ENCODE measurements at regions not wholly inside any gene's neighbourhood (a gene's known extent, or its start where the extent isn't known, plus 50 kb on each side); places are given as distances from the start of the nearest gene placed in this dataset.

DNA sequence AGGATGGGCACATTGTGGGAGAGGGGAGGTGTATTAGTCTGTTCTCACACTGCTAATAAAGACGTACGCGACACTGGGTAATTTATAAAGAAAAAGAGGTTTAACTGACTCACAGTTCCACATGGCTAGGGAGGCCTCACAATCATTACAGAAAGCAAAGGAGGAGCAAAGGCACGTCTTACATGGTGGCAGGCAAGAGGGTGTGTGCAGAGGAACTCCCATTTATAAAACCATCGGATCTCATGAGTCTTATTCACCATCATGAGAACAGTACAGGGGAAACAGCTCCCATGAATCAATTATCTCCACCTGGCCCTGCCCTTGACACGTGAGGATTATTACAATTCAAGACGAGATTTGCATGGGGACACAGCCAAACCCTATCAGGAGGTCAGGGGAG is 266.7 kb downstream of the HAUS1 start:
- DNase-seq (ENCODE audit: low read depth): no peak
- TF ChIP-seq MYC (IDR thresholded peaks at IDR 0.05; ENCODE audit: low read depth, low read length) (no peak), POLR2A (IDR thresholded peaks at IDR 0.05; ENCODE audit: extremely low read depth, insufficient read length) (no peak)
- TF ChIP-seq, protein P1, sequence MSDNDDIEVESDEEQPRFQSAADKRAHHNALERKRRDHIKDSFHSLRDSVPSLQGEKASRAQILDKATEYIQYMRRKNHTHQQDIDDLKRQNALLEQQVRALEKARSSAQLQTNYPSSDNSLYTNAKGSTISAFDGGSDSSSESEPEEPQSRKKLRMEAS (IDR thresholded peaks at IDR 0.05; ENCODE audit: low read depth, low read length): no peak
- TF ChIP-seq, protein P2, sequence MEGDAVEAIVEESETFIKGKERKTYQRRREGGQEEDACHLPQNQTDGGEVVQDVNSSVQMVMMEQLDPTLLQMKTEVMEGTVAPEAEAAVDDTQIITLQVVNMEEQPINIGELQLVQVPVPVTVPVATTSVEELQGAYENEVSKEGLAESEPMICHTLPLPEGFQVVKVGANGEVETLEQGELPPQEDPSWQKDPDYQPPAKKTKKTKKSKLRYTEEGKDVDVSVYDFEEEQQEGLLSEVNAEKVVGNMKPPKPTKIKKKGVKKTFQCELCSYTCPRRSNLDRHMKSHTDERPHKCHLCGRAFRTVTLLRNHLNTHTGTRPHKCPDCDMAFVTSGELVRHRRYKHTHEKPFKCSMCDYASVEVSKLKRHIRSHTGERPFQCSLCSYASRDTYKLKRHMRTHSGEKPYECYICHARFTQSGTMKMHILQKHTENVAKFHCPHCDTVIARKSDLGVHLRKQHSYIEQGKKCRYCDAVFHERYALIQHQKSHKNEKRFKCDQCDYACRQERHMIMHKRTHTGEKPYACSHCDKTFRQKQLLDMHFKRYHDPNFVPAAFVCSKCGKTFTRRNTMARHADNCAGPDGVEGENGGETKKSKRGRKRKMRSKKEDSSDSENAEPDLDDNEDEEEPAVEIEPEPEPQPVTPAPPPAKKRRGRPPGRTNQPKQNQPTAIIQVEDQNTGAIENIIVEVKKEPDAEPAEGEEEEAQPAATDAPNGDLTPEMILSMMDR (IDR thresholded peaks at IDR 0.05; ENCODE audit: low read depth, low read length): no peak
- H3K4me3 ChIP-seq (ENCODE audit: low read depth, low read length): no peak overlapping the region

- DNase-seq (ENCODE audit: low read depth): peak; percentile 66
- no peak overlapping the region for H3K4me3 ChIP-seq (ENCODE audit: low read depth, low read length)
- TF ChIP-seq POLR2A (IDR thresholded peaks at IDR 0.05; ENCODE audit: extremely low read depth, insufficient read length): no peak
- TF ChIP-seq, protein P1 (IDR thresholded peaks at IDR 0.05; ENCODE audit: low read depth, low read length): no peak
- TF ChIP-seq, protein P2 (IDR thresholded peaks at IDR 0.05; ENCODE audit: low read depth, low read length): no peak
- no peak for TF ChIP-seq MYC (IDR thresholded peaks at IDR 0.05; ENCODE audit: low read depth, low read length)
These were observed 268.5 kb downstream of the HAUS1 start for GRCh38 chr18:46372670-46373069.

- TF ChIP-seq, protein P2 (IDR thresholded peaks at IDR 0.05; ENCODE audit: low read depth, low read length): no peak
- TF ChIP-seq MYC (IDR thresholded peaks at IDR 0.05; ENCODE audit: low read depth, low read length): no peak
- TF ChIP-seq POLR2A (IDR thresholded peaks at IDR 0.05; ENCODE audit: extremely low read depth, insufficient read length): no peak
- TF ChIP-seq, protein P1 (IDR thresholded peaks at IDR 0.05; ENCODE audit: low read depth, low read length): no peak
- no peak for DNase-seq (ENCODE audit: low read depth)
- no peak overlapping the region for H3K4me3 ChIP-seq (ENCODE audit: low read depth, low read length)
These were observed 268.9 kb downstream of the HAUS1 start for GRCh38 chr18:46373131-46373530.

- no peak overlapping the region for H3K4me3 ChIP-seq (ENCODE audit: low read depth, low read length)
- no peak for DNase-seq (ENCODE audit: low read depth)
- TF ChIP-seq MYC (IDR thresholded peaks at IDR 0.05; ENCODE audit: low read depth, low read length) (no peak), POLR2A (IDR thresholded peaks at IDR 0.05; ENCODE audit: extremely low read depth, insufficient read length) (no peak)
- TF ChIP-seq, protein P1 (IDR thresholded peaks at IDR 0.05; ENCODE audit: low read depth, low read length): no peak
- TF ChIP-seq, protein P2 (IDR thresholded peaks at IDR 0.05; ENCODE audit: low read depth, low read length): no peak
These were observed 269.6 kb downstream of the HAUS1 start for GRCh38 chr18:46373791-46374190.

GRCh38 chr18:46374850-46375249 is 270.7 kb downstream of the HAUS1 start:
- DNase-seq (ENCODE audit: low read depth): no peak
- no peak for TF ChIP-seq MYC (IDR thresholded peaks at IDR 0.05; ENCODE audit: low read depth, low read length)
- TF ChIP-seq, protein P1 (IDR thresholded peaks at IDR 0.05; ENCODE audit: low read depth, low read length): no peak
- TF ChIP-seq POLR2A (IDR thresholded peaks at IDR 0.05; ENCODE audit: extremely low read depth, insufficient read length): no peak
- TF ChIP-seq, protein P2 (IDR thresholded peaks at IDR 0.05; ENCODE audit: low read depth, low read length): no peak
- no peak overlapping the region for H3K4me3 ChIP-seq (ENCODE audit: low read depth, low read length)
